Cardiac fibroblast (primary cell): ENCODE measurements at regions not wholly inside any gene's neighbourhood (a gene's known extent, or its start where the extent isn't known, plus 50 kb on each side); places are given as distances from the start of the nearest gene placed in this dataset.

Source experiments
- DNase-seq, 2 donors: peaks; one replicate each; pipeline versions ENCODE4 v3.0.0 to v3.0.0-alpha.2; 2010; ENCODE audit warnings: low read depth in 2 of 2
- H3K4me3 ChIP-seq, 2 donors: replicated peaks in 1 of 2; 1 replicate in 1 of 2; 2 replicates in 1 of 2; pipeline ENCODE4 v1.5.1; 2011; ENCODE audit warnings: low read depth in 2 of 2, low read length in 2 of 2, mild to moderate bottlenecking in 2 of 2, moderate library complexity in 1 of 2
- TF ChIP-seq, protein P1 (sequence below): IDR thresholded peaks from one replicate; pipeline ENCODE4 v1.5.1; 2011; ENCODE audit warnings: low read depth, mild to moderate bottlenecking, low read length, inconsistent platforms

GRCh38 chrY:19140285-19140920, 366.9 kb upstream of the HSFY2 start:
- DNase-seq = no peak
- TF ChIP-seq, protein P1, sequence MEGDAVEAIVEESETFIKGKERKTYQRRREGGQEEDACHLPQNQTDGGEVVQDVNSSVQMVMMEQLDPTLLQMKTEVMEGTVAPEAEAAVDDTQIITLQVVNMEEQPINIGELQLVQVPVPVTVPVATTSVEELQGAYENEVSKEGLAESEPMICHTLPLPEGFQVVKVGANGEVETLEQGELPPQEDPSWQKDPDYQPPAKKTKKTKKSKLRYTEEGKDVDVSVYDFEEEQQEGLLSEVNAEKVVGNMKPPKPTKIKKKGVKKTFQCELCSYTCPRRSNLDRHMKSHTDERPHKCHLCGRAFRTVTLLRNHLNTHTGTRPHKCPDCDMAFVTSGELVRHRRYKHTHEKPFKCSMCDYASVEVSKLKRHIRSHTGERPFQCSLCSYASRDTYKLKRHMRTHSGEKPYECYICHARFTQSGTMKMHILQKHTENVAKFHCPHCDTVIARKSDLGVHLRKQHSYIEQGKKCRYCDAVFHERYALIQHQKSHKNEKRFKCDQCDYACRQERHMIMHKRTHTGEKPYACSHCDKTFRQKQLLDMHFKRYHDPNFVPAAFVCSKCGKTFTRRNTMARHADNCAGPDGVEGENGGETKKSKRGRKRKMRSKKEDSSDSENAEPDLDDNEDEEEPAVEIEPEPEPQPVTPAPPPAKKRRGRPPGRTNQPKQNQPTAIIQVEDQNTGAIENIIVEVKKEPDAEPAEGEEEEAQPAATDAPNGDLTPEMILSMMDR = no peak
- H3K4me3 ChIP-seq = no peak overlapping the region

- no peak overlapping the region for H3K4me3 ChIP-seq
- TF ChIP-seq, protein P1 = no peak
- DNase-seq = no peak
These were observed 360.9 kb upstream of the HSFY2 start for GRCh38 chrY:19134426-19134825.

DNA sequence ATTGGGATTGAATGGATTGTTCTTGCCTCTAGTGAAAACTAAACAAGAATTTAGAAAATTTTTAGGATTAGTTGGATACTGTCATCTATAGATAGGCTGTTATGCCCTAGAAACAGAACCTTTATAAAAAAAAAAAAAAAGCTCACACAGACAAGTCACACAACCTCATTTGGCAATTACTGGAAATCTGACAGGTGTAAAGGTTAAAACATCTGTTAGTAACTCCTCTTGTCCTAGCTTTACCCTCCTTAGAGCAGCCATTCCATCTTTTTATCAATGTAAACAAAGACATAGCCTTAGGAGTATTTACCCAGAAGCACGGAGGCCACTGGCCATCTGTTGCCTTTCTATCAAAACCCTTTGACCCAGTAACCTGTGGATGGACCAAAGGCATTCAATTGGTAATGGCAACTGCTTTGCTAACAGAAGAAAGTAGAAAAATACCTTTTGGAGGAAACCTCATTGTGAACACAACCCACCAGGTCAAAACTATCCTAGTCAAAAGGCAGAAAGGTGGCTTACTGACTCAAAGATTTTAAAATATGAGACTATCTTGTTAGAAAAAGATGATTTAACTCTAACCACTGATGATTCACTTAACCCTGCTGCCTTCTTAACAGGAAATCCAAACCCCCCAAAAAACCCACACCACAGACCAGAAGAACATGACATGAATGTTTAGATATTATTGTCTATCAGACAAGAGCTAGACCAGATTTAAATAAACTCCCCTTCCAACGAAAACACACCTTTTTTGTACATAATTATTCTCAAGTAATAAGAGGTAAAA, 357.2 kb upstream of the HSFY2 start:
- TF ChIP-seq, protein P1 = no peak
- DNase-seq = no peak
- no peak overlapping the region for H3K4me3 ChIP-seq

DNA sequence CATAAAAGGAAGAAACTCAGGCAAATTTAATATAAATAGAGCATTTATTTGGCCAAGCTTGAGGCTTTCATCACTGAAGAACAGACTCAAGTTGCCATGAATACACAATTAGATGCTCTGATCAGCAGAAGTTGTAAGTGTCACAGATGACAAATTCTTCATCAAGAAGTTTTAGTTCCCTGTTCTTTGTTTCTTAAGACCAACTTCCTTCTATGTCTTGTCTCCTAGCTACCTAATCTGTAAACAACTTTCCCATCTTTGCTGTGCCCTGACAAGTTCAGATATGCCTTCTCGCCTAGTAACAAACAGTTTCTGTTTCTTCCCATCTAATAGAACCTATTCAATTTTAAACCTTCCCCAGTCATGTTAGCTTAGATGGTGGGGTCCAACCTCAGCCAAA, 353.4 kb upstream of the HSFY2 start:
- H3K4me3 ChIP-seq = no peak overlapping the region
- no peak for DNase-seq
- TF ChIP-seq, protein P1 = no peak

DNA sequence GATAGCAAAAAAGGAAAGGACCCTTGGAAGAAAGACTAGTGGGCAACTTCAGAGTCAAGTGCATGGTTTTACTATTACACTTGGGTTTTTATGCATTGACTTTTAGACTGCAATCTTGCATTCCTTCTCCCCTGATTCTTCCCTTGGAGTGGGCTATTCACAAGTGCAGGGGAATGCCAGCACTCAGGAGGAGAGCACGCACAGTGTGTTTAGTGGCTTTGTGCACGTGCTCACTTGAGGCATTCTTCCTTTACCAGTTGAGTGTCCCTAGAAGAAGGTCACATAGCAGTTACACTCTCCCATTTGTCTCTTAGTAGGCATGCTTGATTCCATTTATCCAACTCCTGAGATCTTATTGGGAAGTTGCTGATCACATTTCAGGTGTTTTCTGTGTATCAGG, 351.1 kb upstream of the HSFY2 start:
- TF ChIP-seq, protein P1 = no peak
- no peak overlapping the region for H3K4me3 ChIP-seq
- no peak for DNase-seq

GRCh38 chrY:19122450-19122849, 348.9 kb upstream of the HSFY2 start:
- TF ChIP-seq, protein P1 = no peak
- H3K4me3 ChIP-seq = no peak overlapping the region
- DNase-seq = no peak
